CD4-positive, alpha-beta T cell (primary cell): ENCODE measurements at regions not wholly inside any gene's neighbourhood (a gene's known extent, or its start where the extent isn't known, plus 50 kb on each side); places are given as distances from the start of the nearest gene placed in this dataset.

Source experiments
- ATAC-seq: fragments of 200-7000 bp; cut with Tn5 transposase; one replicate; pipeline ENCODE4 v1.10.0; 2022; ENCODE audit warnings: mild to moderate bottlenecking; ENCODE audit not compliant: poor library complexity
- CTCF ChIA-PET: fragments of 350-600 bp; sonication (Branson Sonifier 250); formaldehyde crosslinking; loops from one replicate; lab custom pipeline; 2021; ENCODE audit warnings: antibody characterized with exemption, inconsistent platforms; lab: Charles Lee
- POLR2A ChIA-PET: fragments of 350-600 bp; sonication (Branson Sonifier 250); formaldehyde crosslinking; loops from one replicate; lab custom pipeline; 2021; ENCODE audit warnings: antibody characterized with exemption, inconsistent platforms; lab: Charles Lee
- DNase-seq, 14 experiments: peaks; one replicate each; pipeline ENCODE4 v3.0.0-alpha.2; 2013 to 2020; ENCODE audit warnings: mixed read lengths in 2 of 14
- H3K27ac ChIP-seq, 2 donors: one replicate each; pipeline versions ENCODE4 v1.5.1 to v1.7.0; 2013; ENCODE audit warnings: low read length in 2 of 2, low read depth in 1 of 2, mild to moderate bottlenecking in 1 of 2
- H3K27me3 ChIP-seq, 2 experiments: 1 replicate in 1 of 2; 2 replicates in 1 of 2; pipeline versions ENCODE4 v1.6.1 to v1.7.0; 2013; ENCODE audit warnings: low read length in 2 of 2, control low read depth in 1 of 2, mild to moderate bottlenecking in 1 of 2, moderate library complexity in 1 of 2; ENCODE audit not compliant: insufficient read depth in 2 of 2, control insufficient read depth in 1 of 2
- H3K36me3 ChIP-seq: one replicate; pipeline ENCODE4 v1.6.1; 2013; ENCODE audit warnings: low read length, control low read depth; ENCODE audit not compliant: insufficient read depth
- H3K4me1 ChIP-seq: one replicate; pipeline ENCODE4 v1.6.1; 2013; ENCODE audit warnings: low read length, control low read depth; ENCODE audit not compliant: insufficient read depth
- H3K4me3 ChIP-seq: one replicate; pipeline ENCODE4 v1.5.1; 2013; ENCODE audit warnings: mild to moderate bottlenecking, low read length, moderate library complexity
- H3K9me3 ChIP-seq, 2 experiments: 1 replicate in 1 of 2; 2 replicates in 1 of 2; pipeline versions ENCODE4 v1.6.1 to v1.7.0; 2013; ENCODE audit warnings: low read length in 2 of 2, mild to moderate bottlenecking in 2 of 2, control low read depth in 1 of 2, moderate library complexity in 1 of 2; ENCODE audit not compliant: control insufficient read depth in 1 of 2, insufficient read depth in 1 of 2
- H3K27ac Mint-ChIP-seq: one replicate; pipeline ENCODE4 v1.8.0; 2020; ENCODE audit warnings: mixed read lengths
- H3K27me3 Mint-ChIP-seq: one replicate; pipeline ENCODE4 v1.8.0; 2021; ENCODE audit warnings: mixed read lengths
- H3K36me3 Mint-ChIP-seq: one replicate; pipeline ENCODE4 v1.8.0; 2021; ENCODE audit warnings: low read depth, mixed read lengths
- H3K4me1 Mint-ChIP-seq: one replicate; pipeline ENCODE4 v1.8.0; 2021; ENCODE audit warnings: low read depth, mixed read lengths
- H3K4me3 Mint-ChIP-seq: one replicate; pipeline ENCODE4 v1.8.0; 2020; ENCODE audit warnings: mild to moderate bottlenecking, mixed read lengths
- H3K9me3 Mint-ChIP-seq: one replicate; pipeline ENCODE4 v1.8.0; 2020; ENCODE audit warnings: mixed read lengths
- CTCF ChIP-seq: fragments of 200-600 bp; IDR thresholded peaks from one replicate; pipeline ENCODE4 v1.8.0; 2022; ENCODE audit warnings: antibody characterized with exemption, mild to moderate bottlenecking
- intact Hi-C, 2 experiments: fragments of 100-400 bp; cut with DNase I in 1 of 2; cut with micrococcal nuclease in 1 of 2; formaldehyde crosslinking; loops; one replicate each; pipeline versions ENCODE4 v1.15.1 to v1.9.0; 2023 to 2025; cut with DNase I, micrococcal nuclease

GRCh38 chr4:81982846-81983540 is 390.8 kb downstream of the HNRNPD start:
- Mint-ChIP-seq H3K27me3 (peaks cover 4% of the 10 kb centered on the region), H3K36me3 (no peaks in the 10 kb centered on the region), H3K27ac (no peak overlapping the region), H3K9me3 (no peaks in the 10 kb centered on the region), H3K4me3 (no peak overlapping the region), H3K4me1 (no peaks in the 10 kb centered on the region)
- Histone ChIP-seq H3K4me3 (no peak overlapping the region), H3K27ac (no peak overlapping the region), H3K9me3 (no peaks in the 10 kb centered on the region), H3K36me3 (no peaks in the 10 kb centered on the region), H3K27me3 (peaks cover 0 to 5% of the 10 kb centered on the region in 2 experiments), H3K4me1 (no peaks in the 10 kb centered on the region)
- DNase-seq (no peak), ATAC-seq (no peak)
- intact Hi-C loops = no loop called here
- no peak for TF ChIP-seq CTCF
- ChIA-PET CTCF (no interaction called here), POLR2A (no interaction called here)

DNA sequence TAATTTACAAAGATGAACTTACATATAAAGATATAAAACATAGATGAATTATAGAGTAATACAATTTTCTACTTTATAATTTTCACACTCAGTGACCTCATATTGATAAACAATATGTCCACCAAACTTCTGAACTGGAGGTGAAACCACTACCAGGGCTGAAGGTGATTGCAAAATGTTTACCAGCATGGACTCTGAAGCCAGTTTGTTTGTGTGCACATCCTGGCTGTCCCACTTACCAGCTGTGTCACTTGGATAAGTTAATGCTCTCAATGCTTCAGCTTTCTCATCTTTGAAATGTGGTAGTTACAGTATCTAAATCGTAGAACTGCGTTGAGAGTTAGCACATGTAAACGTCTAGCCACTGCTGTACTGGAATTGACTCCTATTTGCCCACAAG is 392.6 kb downstream of the HNRNPD start:
- peaks cover 2% of the 10 kb centered on the region for H3K4me1 ChIP-seq
- no peak overlapping the region for H3K27ac Mint-ChIP-seq
- H3K4me3 ChIP-seq = no peak overlapping the region
- ChIA-PET CTCF (interaction anchor here (1.0 kb wide), 1 partner anchor 13 kb away, joined by 3 read pairs; no protein-coding TSS in a partner anchor), POLR2A (interaction anchor here (0.6 kb wide), 1 partner anchor 1553 kb away, joined by 3 read pairs; no protein-coding TSS in a partner anchor)
- H3K36me3 ChIP-seq = no peaks in the 10 kb centered on the region
- DNase-seq = no peak
- H3K4me3 Mint-ChIP-seq = no peak overlapping the region
- no peaks in the 10 kb centered on the region for H3K9me3 ChIP-seq
- H3K36me3 Mint-ChIP-seq = no peaks in the 10 kb centered on the region
- peaks cover 13% of the 10 kb centered on the region for H3K4me1 Mint-ChIP-seq
- no peak for TF ChIP-seq CTCF
- no peaks in the 10 kb centered on the region for H3K27me3 Mint-ChIP-seq
- no peak for ATAC-seq
- intact Hi-C loops = no loop called here
- H3K27me3 ChIP-seq = no peaks in the 10 kb centered on the region
- no peak overlapping the region for H3K27ac ChIP-seq
- H3K9me3 Mint-ChIP-seq = no peaks in the 10 kb centered on the region

GRCh38 chr4:81974523-81974922 is 399.3 kb downstream of the HNRNPD start:
- ATAC-seq = no peak
- Mint-ChIP-seq H3K9me3 (no peaks in the 10 kb centered on the region), H3K4me3 (no peak overlapping the region), H3K36me3 (no peaks in the 10 kb centered on the region), H3K27ac (no peak overlapping the region), H3K4me1 (peaks cover 37% of the 10 kb centered on the region), H3K27me3 (no peaks in the 10 kb centered on the region)
- no peak for TF ChIP-seq CTCF
- ChIA-PET CTCF (no interaction called here), POLR2A (no interaction called here)
- no peaks in the 10 kb centered on the region for H3K9me3 ChIP-seq
- no peak for DNase-seq
- no peak overlapping the region for H3K4me3 ChIP-seq
- H3K27ac ChIP-seq = no peak overlapping the region
- H3K27me3 ChIP-seq = no peaks in the 10 kb centered on the region
- peaks cover 2% of the 10 kb centered on the region for H3K4me1 ChIP-seq
- no peaks in the 10 kb centered on the region for H3K36me3 ChIP-seq
- intact Hi-C loops = no loop called here
